A673 (cell line): ENCODE measurements at regions not wholly inside any gene's neighbourhood (a gene's known extent, or its start where the extent isn't known, plus 50 kb on each side); places are given as distances from the start of the nearest gene placed in this dataset.

Experiments used
- BruUV-seq: library from RNA; stranded (reverse); fragments of 400-500 nt; replicated peaks from 2 replicates; lab custom pipeline; 2021; lab: Mats Ljungman, UMichigan
- CTCF ChIA-PET: fragments of 300-600 bp; sonication (Branson Sonifier 250); formaldehyde crosslinking; loops from one replicate; lab custom pipeline; 2022; ENCODE audit warnings: antibody characterized with exemption; lab: Charles Lee
- POLR2A ChIA-PET: fragments of 300-600 bp; sonication (Branson Sonifier 250); formaldehyde crosslinking; loops from one replicate; lab custom pipeline; 2022; ENCODE audit warnings: antibody characterized with exemption; ENCODE audit not compliant: low non-redundant PET; lab: Charles Lee
- DNase-seq: peaks from one replicate; pipeline ENCODE4 v3.0.0-alpha.2; 2015; ENCODE audit warnings: low spot score
- H3K27ac ChIP-seq: fragments of 200-600 bp; sonication (generic); 2 replicates; pipeline ENCODE4 v1.5.1; 2016; ENCODE audit warnings: mixed run types, low read depth, mild to moderate bottlenecking, mixed read lengths, antibody characterized with exemption, low read length; ENCODE audit not compliant: poor library complexity, severe bottlenecking
- H3K27me3 ChIP-seq: fragments of 200-600 bp; sonication (generic); replicated peaks from 2 replicates; pipeline ENCODE4 v1.6.1; 2017; ENCODE audit warnings: mixed run types, low read depth, mild to moderate bottlenecking, mixed read lengths, antibody characterized with exemption, low read length; ENCODE audit not compliant: insufficient read depth, poor library complexity
- H3K36me3 ChIP-seq: fragments of 200-600 bp; sonication (generic); 2 replicates; pipeline ENCODE4 v1.6.1; 2016; ENCODE audit warnings: mixed run types, mild to moderate bottlenecking, mixed read lengths, antibody characterized with exemption, low read length; ENCODE audit not compliant: insufficient read depth, poor library complexity, severe bottlenecking
- H3K4me1 ChIP-seq: fragments of 200-600 bp; sonication (generic); 2 replicates; pipeline ENCODE4 v1.6.1; 2017; ENCODE audit warnings: mixed run types, mild to moderate bottlenecking, mixed read lengths, antibody characterized with exemption, low read length; ENCODE audit not compliant: insufficient read depth, poor library complexity, severe bottlenecking
- H3K4me3 ChIP-seq: fragments of 200-600 bp; sonication (generic); 2 replicates; pipeline ENCODE4 v1.5.1; 2016; ENCODE audit warnings: low read depth, mixed run types, mild to moderate bottlenecking, mixed read lengths, low read length; ENCODE audit not compliant: poor library complexity, severe bottlenecking
- H3K9me3 ChIP-seq: fragments of 200-600 bp; sonication (generic); 2 replicates; pipeline ENCODE4 v1.6.1; 2016; ENCODE audit warnings: mixed run types, low read depth, mild to moderate bottlenecking, mixed read lengths, antibody characterized with exemption, low read length; ENCODE audit not compliant: poor library complexity, severe bottlenecking
- EZH2 ChIP-seq: fragments of 200-600 bp; sonication (generic); IDR thresholded peaks from 2 replicates; pipeline ENCODE4 v1.6.1; 2017; ENCODE audit warnings: borderline replicate concordance, low read depth, mild to moderate bottlenecking, mixed read lengths, antibody characterized with exemption, low read length; ENCODE audit not compliant: poor library complexity, severe bottlenecking
- intact Hi-C: fragments of 100-400 bp; cut with micrococcal nuclease; formaldehyde crosslinking; loops from one replicate; pipeline ENCODE4 v1.10.0; 2022; ENCODE audit not compliant: unreplicated experiment
- TF ChIP-seq, protein P1 (sequence below): fragments of 300-800, 200-600 bp; sonication (generic); conservative IDR thresholded peaks from 2 replicates; pipeline ENCODE4 v1.5.1; 2017; ENCODE audit warnings: low read depth, mild to moderate bottlenecking, antibody characterized with exemption, low read length, moderate library complexity, mixed read lengths

- TF ChIP-seq, protein P1, sequence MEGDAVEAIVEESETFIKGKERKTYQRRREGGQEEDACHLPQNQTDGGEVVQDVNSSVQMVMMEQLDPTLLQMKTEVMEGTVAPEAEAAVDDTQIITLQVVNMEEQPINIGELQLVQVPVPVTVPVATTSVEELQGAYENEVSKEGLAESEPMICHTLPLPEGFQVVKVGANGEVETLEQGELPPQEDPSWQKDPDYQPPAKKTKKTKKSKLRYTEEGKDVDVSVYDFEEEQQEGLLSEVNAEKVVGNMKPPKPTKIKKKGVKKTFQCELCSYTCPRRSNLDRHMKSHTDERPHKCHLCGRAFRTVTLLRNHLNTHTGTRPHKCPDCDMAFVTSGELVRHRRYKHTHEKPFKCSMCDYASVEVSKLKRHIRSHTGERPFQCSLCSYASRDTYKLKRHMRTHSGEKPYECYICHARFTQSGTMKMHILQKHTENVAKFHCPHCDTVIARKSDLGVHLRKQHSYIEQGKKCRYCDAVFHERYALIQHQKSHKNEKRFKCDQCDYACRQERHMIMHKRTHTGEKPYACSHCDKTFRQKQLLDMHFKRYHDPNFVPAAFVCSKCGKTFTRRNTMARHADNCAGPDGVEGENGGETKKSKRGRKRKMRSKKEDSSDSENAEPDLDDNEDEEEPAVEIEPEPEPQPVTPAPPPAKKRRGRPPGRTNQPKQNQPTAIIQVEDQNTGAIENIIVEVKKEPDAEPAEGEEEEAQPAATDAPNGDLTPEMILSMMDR: peak; percentile 75
- TF ChIP-seq EZH2: no peak
- BruUV-seq: no TSS peak
- Histone ChIP-seq H3K36me3 (no peaks in the 10 kb centered on the region), H3K4me3 (no peak overlapping the region), H3K27me3 (no peaks in the 10 kb centered on the region), H3K27ac (no peak overlapping the region), H3K4me1 (no peaks in the 10 kb centered on the region), H3K9me3 (no peaks in the 10 kb centered on the region)
- ChIA-PET POLR2A (no interaction called here), CTCF (no interaction called here)
- DNase-seq: peak; percentile 58
- intact Hi-C loops: loop anchor here (10.0 kb wide), 1 partner anchor 156 kb away; no protein-coding TSS in a partner anchor
Observed at GRCh38 chr10:21020545-21020944, 123.4 kb upstream of the NEBL start.

GRCh38 chr10:21019436-21019835 is 122.3 kb upstream of the NEBL start:
- no TSS peak for BruUV-seq
- Histone ChIP-seq H3K4me3 (no peak overlapping the region), H3K9me3 (no peaks in the 10 kb centered on the region), H3K27me3 (no peaks in the 10 kb centered on the region), H3K4me1 (no peaks in the 10 kb centered on the region), H3K27ac (no peak overlapping the region), H3K36me3 (no peaks in the 10 kb centered on the region)
- DNase-seq: no peak
- TF ChIP-seq, protein P1: no peak
- TF ChIP-seq EZH2: no peak
- ChIA-PET CTCF (no interaction called here), POLR2A (interaction anchor here (0.6 kb wide), 1 partner anchor 19 kb away, joined by 5 read pairs; no protein-coding TSS in a partner anchor)
- intact Hi-C loops: no loop called here

GRCh38 chr10:21015851-21016250 is 118.7 kb upstream of the NEBL start:
- ChIA-PET CTCF (no interaction called here), POLR2A (no interaction called here)
- Histone ChIP-seq H3K4me3 (no peak overlapping the region), H3K27me3 (no peaks in the 10 kb centered on the region), H3K9me3 (no peaks in the 10 kb centered on the region), H3K4me1 (no peaks in the 10 kb centered on the region), H3K36me3 (no peaks in the 10 kb centered on the region), H3K27ac (no peak overlapping the region)
- intact Hi-C loops: no loop called here
- no peak for TF ChIP-seq EZH2
- TF ChIP-seq, protein P1: 0 out of 2 replicates have a peak, but pooled peaks have one; percentile 24
- no peak for DNase-seq
- no TSS peak for BruUV-seq
